ENCODE measurements at regions not wholly inside any gene's neighbourhood (a gene's known extent, or its start where the extent isn't known, plus 50 kb on each side); places are given as distances from the start of the nearest gene placed in this dataset.

DNA sequence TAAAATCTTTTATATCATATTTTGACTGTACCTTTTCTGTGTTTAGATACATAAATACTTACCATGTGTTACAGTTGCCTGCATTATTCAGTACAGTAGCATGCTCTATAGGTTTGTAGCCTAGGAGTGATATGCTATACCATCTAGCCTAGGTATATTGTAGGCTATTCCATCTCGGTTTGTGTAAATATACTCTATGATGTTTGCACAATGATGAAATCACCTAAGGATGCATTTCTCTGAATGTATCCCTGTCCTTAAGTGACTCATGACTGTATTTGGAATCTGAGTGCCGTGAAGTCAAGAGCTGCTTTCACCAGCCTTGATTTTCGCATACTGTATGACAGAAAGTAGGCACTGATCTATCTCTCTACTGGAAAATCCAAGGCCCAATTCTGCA, 129.9 kb downstream of the UTRN start:
- TF ChIP-seq, protein P1, sequence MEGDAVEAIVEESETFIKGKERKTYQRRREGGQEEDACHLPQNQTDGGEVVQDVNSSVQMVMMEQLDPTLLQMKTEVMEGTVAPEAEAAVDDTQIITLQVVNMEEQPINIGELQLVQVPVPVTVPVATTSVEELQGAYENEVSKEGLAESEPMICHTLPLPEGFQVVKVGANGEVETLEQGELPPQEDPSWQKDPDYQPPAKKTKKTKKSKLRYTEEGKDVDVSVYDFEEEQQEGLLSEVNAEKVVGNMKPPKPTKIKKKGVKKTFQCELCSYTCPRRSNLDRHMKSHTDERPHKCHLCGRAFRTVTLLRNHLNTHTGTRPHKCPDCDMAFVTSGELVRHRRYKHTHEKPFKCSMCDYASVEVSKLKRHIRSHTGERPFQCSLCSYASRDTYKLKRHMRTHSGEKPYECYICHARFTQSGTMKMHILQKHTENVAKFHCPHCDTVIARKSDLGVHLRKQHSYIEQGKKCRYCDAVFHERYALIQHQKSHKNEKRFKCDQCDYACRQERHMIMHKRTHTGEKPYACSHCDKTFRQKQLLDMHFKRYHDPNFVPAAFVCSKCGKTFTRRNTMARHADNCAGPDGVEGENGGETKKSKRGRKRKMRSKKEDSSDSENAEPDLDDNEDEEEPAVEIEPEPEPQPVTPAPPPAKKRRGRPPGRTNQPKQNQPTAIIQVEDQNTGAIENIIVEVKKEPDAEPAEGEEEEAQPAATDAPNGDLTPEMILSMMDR (IDR thresholded peaks at IDR 0.05), result no peak
- no peak for TF ChIP-seq POLR2A (IDR thresholded peaks at IDR 0.05)
